Progenitor cell of endocrine pancreas (in vitro differentiated cells): ENCODE measurements at regions not wholly inside any gene's neighbourhood (a gene's known extent, or its start where the extent isn't known, plus 50 kb on each side); places are given as distances from the start of the nearest gene placed in this dataset.

Source experiments
- DNase-seq: peaks from one replicate; pipeline ENCODE4 v3.0.0; 2021; ENCODE audit warnings: low spot score; ENCODE audit not compliant: unreplicated experiment
- H3K27ac Mint-ChIP-seq: 2 replicates; pipeline ENCODE4 v1.8.0; 2021; ENCODE audit warnings: mild to moderate bottlenecking, moderate library complexity, mixed read lengths
- H3K27me3 Mint-ChIP-seq: 2 replicates; pipeline ENCODE4 v1.8.0; 2021; ENCODE audit warnings: mixed read lengths
- H3K36me3 Mint-ChIP-seq: 2 replicates; pipeline ENCODE4 v1.8.0; 2022; ENCODE audit warnings: mixed read lengths; ENCODE audit not compliant: insufficient read depth
- H3K4me1 Mint-ChIP-seq: 2 replicates; pipeline ENCODE4 v1.8.0; 2021; ENCODE audit warnings: low read depth, mixed read lengths
- H3K4me3 Mint-ChIP-seq: 2 replicates; pipeline ENCODE4 v1.8.0; 2021; ENCODE audit warnings: low read depth, mild to moderate bottlenecking, moderate library complexity, mixed read lengths
- H3K9me3 Mint-ChIP-seq: 2 replicates; pipeline ENCODE4 v1.8.0; 2021; ENCODE audit warnings: low read depth, mixed read lengths
- CTCF ChIP-seq: fragments of 200-600 bp; sonication (generic); IDR thresholded peaks from one replicate; pipeline ENCODE4 v1.5.0; 2021; ENCODE audit warnings: antibody characterized with exemption, mild to moderate bottlenecking; ENCODE audit not compliant: unreplicated experiment

DNA sequence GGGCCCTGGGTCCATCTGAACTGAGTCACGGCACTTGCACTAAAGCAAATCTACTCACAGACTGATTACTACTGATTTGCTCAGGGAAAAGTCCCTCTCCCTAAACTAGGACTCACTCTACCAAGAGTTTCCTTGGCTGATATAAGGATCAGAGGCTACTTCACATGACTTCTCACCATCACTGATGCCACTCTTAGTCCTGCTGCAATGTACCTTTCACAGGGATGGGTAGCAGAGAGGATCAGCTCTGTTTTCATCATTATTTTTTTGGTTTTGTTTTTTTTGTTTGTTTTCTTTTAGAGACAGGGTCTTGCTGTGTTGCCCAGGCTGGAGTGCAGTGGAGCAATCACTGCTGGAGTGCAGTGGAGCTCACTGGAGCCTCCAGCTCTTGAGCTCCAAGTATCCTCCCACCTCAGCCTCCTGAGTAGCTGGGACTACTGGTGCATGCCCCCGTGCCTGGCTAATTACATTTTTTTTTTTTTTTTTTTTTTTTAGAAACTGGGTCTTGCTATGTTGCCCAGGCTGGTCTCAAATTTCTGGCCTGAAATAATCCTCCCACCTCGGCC lies 200.6 kb downstream of the JCAD start:
- Mint-ChIP-seq H3K27me3 (peaks cover 3% of the 10 kb centered on the region), H3K9me3 (no peaks in the 10 kb centered on the region), H3K4me1 (peaks cover 12% of the 10 kb centered on the region), H3K36me3 (no peaks in the 10 kb centered on the region), H3K27ac (no peak overlapping the region), H3K4me3 (no peak overlapping the region)
- DNase-seq: no peak
- TF ChIP-seq CTCF: no peak

DNA sequence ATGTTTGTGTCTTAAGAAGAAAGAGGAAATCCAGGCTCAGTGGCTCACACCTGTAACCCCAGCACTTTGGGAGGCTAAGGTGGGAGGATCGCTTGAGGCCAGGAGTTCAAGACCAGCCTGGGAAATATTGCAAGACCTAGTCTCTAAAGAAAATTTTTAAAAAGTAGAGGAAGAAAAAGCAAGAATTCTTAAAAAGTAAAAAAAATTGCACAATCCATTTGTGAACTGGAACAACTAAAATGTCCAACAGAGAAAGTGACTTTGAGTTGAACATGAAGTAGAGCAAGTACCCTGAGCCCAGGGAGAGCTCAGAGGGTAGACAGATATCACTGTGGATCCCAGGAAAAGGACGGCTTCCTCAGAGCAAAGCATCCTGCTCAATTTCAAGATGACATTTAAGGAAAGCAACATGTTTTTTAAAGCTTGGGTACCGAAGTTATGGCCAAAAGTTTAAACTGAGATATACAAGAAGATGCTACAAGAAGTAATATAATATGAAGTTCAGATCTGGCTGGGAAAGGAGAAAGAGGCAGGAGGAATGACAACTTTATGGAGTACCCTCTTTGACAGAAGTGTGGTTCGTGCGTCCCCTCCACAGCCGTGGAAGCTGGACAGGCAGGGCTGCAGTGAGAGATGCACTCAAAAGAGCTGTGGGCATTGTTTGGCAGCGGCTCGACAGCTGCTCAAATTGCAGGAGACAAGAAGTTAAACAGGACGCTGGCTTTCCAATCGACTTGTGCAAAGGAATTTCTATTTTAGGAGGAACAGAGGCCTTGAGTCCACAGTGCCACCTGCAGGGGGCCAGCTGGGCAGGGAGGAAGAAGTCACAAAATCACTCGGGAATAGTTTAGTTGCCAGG lies 201.3 kb downstream of the JCAD start:
- Mint-ChIP-seq H3K4me3 (peak overlapping the region; percentile 39), H3K27me3 (peaks cover 6% of the 10 kb centered on the region), H3K9me3 (no peaks in the 10 kb centered on the region), H3K4me1 (peaks cover 12% of the 10 kb centered on the region), H3K27ac (peak overlapping the region; percentile 25), H3K36me3 (no peaks in the 10 kb centered on the region)
- peak; percentile 19 for DNase-seq
- peak; percentile 74 for TF ChIP-seq CTCF

- TF ChIP-seq CTCF: no peak
- no peak overlapping the region for H3K4me3 Mint-ChIP-seq
- H3K27ac Mint-ChIP-seq: no peak overlapping the region
- no peaks in the 10 kb centered on the region for H3K36me3 Mint-ChIP-seq
- peaks cover 12% of the 10 kb centered on the region for H3K4me1 Mint-ChIP-seq
- no peaks in the 10 kb centered on the region for H3K9me3 Mint-ChIP-seq
- no peak for DNase-seq
- peaks cover 10% of the 10 kb centered on the region for H3K27me3 Mint-ChIP-seq
Measured at GRCh38 chr10:29856295-29856694, 203.1 kb downstream of the JCAD start.

DNA sequence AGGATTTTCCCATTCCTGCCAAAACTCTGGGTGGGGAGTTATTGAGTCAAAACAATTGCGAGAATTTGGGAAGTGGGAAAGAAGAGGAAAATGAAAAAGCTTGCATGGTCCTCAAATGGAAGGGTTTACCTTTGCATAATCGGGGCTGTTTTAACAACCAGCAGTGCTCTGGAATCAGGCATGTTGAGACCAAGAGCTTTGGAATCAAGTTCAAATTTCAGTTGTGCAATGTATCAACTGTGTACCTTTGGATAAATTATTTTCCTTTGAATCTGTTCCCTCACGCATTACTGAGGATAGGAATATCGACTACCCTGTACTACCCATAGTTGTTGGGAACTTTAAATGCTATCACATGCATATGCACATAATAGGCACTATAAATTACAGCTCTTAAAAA lies 205.5 kb downstream of the JCAD start:
- no peak for DNase-seq
- no peaks in the 10 kb centered on the region for H3K36me3 Mint-ChIP-seq
- peaks cover 25% of the 10 kb centered on the region for H3K27me3 Mint-ChIP-seq
- peaks cover 10% of the 10 kb centered on the region for H3K4me1 Mint-ChIP-seq
- H3K4me3 Mint-ChIP-seq: no peak overlapping the region
- peak overlapping the region; percentile 62 for H3K27ac Mint-ChIP-seq
- no peak for TF ChIP-seq CTCF
- H3K9me3 Mint-ChIP-seq: no peaks in the 10 kb centered on the region

- H3K4me3 Mint-ChIP-seq: no peak overlapping the region
- peaks cover 30% of the 10 kb centered on the region for H3K27me3 Mint-ChIP-seq
- TF ChIP-seq CTCF: no peak
- DNase-seq: no peak
- no peaks in the 10 kb centered on the region for H3K36me3 Mint-ChIP-seq
- H3K27ac Mint-ChIP-seq: no peak overlapping the region
- H3K4me1 Mint-ChIP-seq: peaks cover 5% of the 10 kb centered on the region
- H3K9me3 Mint-ChIP-seq: no peaks in the 10 kb centered on the region
Measured at GRCh38 chr10:29851241-29851640, 208.1 kb downstream of the JCAD start.
